ENCODE measurements at regions not wholly inside any gene's neighbourhood (a gene's known extent, or its start where the extent isn't known, plus 50 kb on each side); places are given as distances from the start of the nearest gene placed in this dataset.

DNA sequence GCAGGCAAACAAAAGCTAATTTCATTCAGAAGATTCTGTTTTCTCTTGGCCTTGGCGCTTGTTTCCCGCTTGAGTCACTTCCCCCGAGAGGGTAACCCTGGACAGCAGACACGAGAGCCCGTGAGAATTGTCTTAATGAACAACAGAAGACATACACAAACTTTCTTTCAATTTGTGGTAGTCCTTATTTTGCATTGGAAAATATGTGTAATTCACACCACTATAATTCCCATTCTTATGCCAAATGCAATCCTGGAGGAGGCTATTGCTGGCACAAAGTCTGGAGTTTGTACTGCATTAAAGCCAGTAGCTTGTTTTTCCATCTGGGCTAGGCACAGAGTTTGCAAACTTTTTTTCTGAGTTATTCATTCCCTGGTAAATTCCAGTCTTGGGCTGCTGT is 109.8 kb upstream of the IVNS1ABP start:
- no peak overlapping the region for H2BK20ac ChIP-seq (ENCODE audit: low read depth, low read length)
- no peak overlapping the region for H3K23ac ChIP-seq (ENCODE audit: low read depth, low read length)
- H4K8ac ChIP-seq (ENCODE audit: low read depth in 2 of 2, low read length in 2 of 2) = no peak overlapping the region
- H3K14ac ChIP-seq (replicated peaks; ENCODE audit: low read depth, low read length) = no peak overlapping the region
- CTCF ChIA-PET = no interaction called here
- H3K36me3 ChIP-seq (ENCODE audit: control insufficient read depth, insufficient read depth, low read length) = no peaks in the 10 kb centered on the region
- H3K27ac ChIP-seq (ENCODE audit: insufficient read depth, low read length) = no peak overlapping the region
- no peak overlapping the region for H2BK120ac ChIP-seq (ENCODE audit: low read depth, low read length)
- intact Hi-C loops (cut with micrococcal nuclease) (no loop called here), dilution Hi-C loops (cut with HindIII; ENCODE audit: low sequenced_read_pairs, unreplicated experiment) (no loop called here), in situ Hi-C loops (cut with MboI; ENCODE audit: low sequenced_read_pairs) (no loop called here)
- no peak overlapping the region for H3K4me3 ChIP-seq (ENCODE audit: insufficient read depth, low read depth, low read length)
- H3K9ac ChIP-seq (ENCODE audit: low read depth, low read length) = no peak overlapping the region
- DNase-seq = no peak
- H3K4me1 ChIP-seq (ENCODE audit: control insufficient read depth, insufficient read depth, low read length) = no peaks in the 10 kb centered on the region
- H2AK9ac ChIP-seq (replicated peaks; ENCODE audit: low read depth, low read length, poor library complexity) = no peak overlapping the region
- H2AK5ac ChIP-seq (ENCODE audit: low read depth, low read length) = no peak overlapping the region
- no peaks in the 10 kb centered on the region for H3K9me3 ChIP-seq (ENCODE audit: control insufficient read depth, insufficient read depth, low read length)
- BruUV-seq (replicated peaks) = no TSS peak
- H4K91ac ChIP-seq (ENCODE audit: insufficient read depth, low read depth, low read length) = no peak overlapping the region
- no peaks in the 10 kb centered on the region for H3K79me1 ChIP-seq (ENCODE audit: low read depth in 1 of 2, low read length in 2 of 2)
- WGBS, 2 experiments (ENCODE audit: extremely low coverage in 2 of 2, insufficient read length in 1 of 2) = no CpG with 5 or more reads among the region's 5 CpGs
- no peak overlapping the region for H3K4me2 ChIP-seq (ENCODE audit: low read depth, low read length)
- no peak overlapping the region for H3K4ac ChIP-seq (ENCODE audit: low read depth, low read length)
- H2AFZ ChIP-seq (replicated peaks; ENCODE audit: low read length, poor library complexity) = no peak overlapping the region
- H2BK5ac ChIP-seq (ENCODE audit: low read depth, low read length, poor library complexity, severe bottlenecking) = no peak overlapping the region
- no peak overlapping the region for H3K18ac ChIP-seq (ENCODE audit: low read depth, low read length)
- no peak for ATAC-seq (ENCODE audit: low read depth)
- no peaks in the 10 kb centered on the region; the same call in 1 of the 2 replicates for H3K9me1 ChIP-seq (ENCODE audit: insufficient read depth, low read length)
- POLR2A ChIA-PET (ENCODE audit: unreplicated experiment) = no interaction called here
- H4K20me1 ChIP-seq (ENCODE audit: insufficient read depth, low read length) = no peaks in the 10 kb centered on the region
- peaks cover 16% of the 10 kb centered on the region for H3K27me3 ChIP-seq (ENCODE audit: control insufficient read depth, insufficient read depth, low read length)
- no peak overlapping the region for H4K5ac ChIP-seq (ENCODE audit: low read depth, low read length)
- no peak for TF ChIP-seq SMC3 (IDR thresholded peaks at IDR 0.05; ENCODE audit: low read depth, low read length)
- no peak for TF ChIP-seq MAZ (IDR thresholded peaks at IDR 0.05; ENCODE audit: borderline replicate concordance, low read depth, low read length)
- TF ChIP-seq FOS (IDR thresholded peaks at IDR 0.05; ENCODE audit: low read depth, low read length) = no peak
- no peak for TF ChIP-seq BHLHE40 (IDR thresholded peaks at IDR 0.05; ENCODE audit: low read depth, low read length)
- TF ChIP-seq NFE2L2 (IDR thresholded peaks at IDR 0.05; ENCODE audit: low read depth, low read length) = no peak
- TF ChIP-seq POLR2A (IDR thresholded peaks at IDR 0.05; ENCODE audit: low read depth, low read length) = no peak
- TF ChIP-seq RAD21 (IDR thresholded peaks at IDR 0.05; ENCODE audit: low read length) = no peak
- TF ChIP-seq, protein P1, sequence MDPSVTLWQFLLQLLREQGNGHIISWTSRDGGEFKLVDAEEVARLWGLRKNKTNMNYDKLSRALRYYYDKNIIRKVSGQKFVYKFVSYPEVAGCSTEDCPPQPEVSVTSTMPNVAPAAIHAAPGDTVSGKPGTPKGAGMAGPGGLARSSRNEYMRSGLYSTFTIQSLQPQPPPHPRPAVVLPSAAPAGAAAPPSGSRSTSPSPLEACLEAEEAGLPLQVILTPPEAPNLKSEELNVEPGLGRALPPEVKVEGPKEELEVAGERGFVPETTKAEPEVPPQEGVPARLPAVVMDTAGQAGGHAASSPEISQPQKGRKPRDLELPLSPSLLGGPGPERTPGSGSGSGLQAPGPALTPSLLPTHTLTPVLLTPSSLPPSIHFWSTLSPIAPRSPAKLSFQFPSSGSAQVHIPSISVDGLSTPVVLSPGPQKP (IDR thresholded peaks at IDR 0.05; ENCODE audit: borderline replicate concordance, low read depth, low read length) = no peak
- no peak for TF ChIP-seq RFX5 (IDR thresholded peaks at IDR 0.05; ENCODE audit: low read depth, low read length)
- no peak for TF ChIP-seq MXI1 (IDR thresholded peaks at IDR 0.05; ENCODE audit: borderline replicate concordance, low read depth, low read length)
- TF ChIP-seq MAFK (IDR thresholded peaks at IDR 0.05; ENCODE audit: low read depth, low read length) = no peak
- no peak for TF ChIP-seq CEBPB (IDR thresholded peaks at IDR 0.05; ENCODE audit: low read depth, low read length)
- H2BK15ac ChIP-seq (ENCODE audit: low read depth, low read length) = no peak overlapping the region
- no peak overlapping the region for H3K56ac ChIP-seq (ENCODE audit: extremely low read depth, insufficient read depth, low read length)

Data from IMR-90 (cell line).